GM19328 (cell line): ENCODE measurements at regions not wholly inside any gene's neighbourhood (a gene's known extent, or its start where the extent isn't known, plus 50 kb on each side); places are given as distances from the start of the nearest gene placed in this dataset.
"Not testable (repeated sequence)": the region's sequence is repeated elsewhere in the genome, so short reads cannot be mapped to it uniquely, and the experiment has no call there.

ENCODE experiments used
- ATAC-seq: cut with Tn5 transposase; IDR thresholded peaks from one replicate; pipeline ENCODE4 v1.9.1; 2021; ENCODE audit warnings: mild to moderate bottlenecking, moderate library complexity; ENCODE audit not compliant: unreplicated experiment

DNA sequence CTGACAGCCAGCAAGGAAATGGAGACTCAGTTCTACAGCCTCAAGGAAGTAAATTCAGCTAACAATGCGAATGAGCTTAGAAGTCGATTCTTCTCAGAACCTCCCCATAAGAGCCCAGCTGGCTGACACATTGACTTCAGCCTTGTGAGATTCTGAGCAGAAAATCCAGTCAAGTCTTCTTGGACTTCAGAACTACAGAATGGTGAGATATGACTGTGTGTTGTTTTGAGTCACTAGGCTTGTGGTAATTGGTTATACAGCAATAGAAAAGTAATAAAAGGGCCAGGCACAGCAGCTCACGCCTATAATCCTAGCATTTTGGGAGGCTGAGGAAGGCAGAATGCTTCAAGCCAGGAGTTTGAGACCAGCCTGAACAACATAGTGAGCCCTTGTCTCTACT lies 161.8 kb upstream of the IVNS1ABP start:
- no peak for ATAC-seq

DNA sequence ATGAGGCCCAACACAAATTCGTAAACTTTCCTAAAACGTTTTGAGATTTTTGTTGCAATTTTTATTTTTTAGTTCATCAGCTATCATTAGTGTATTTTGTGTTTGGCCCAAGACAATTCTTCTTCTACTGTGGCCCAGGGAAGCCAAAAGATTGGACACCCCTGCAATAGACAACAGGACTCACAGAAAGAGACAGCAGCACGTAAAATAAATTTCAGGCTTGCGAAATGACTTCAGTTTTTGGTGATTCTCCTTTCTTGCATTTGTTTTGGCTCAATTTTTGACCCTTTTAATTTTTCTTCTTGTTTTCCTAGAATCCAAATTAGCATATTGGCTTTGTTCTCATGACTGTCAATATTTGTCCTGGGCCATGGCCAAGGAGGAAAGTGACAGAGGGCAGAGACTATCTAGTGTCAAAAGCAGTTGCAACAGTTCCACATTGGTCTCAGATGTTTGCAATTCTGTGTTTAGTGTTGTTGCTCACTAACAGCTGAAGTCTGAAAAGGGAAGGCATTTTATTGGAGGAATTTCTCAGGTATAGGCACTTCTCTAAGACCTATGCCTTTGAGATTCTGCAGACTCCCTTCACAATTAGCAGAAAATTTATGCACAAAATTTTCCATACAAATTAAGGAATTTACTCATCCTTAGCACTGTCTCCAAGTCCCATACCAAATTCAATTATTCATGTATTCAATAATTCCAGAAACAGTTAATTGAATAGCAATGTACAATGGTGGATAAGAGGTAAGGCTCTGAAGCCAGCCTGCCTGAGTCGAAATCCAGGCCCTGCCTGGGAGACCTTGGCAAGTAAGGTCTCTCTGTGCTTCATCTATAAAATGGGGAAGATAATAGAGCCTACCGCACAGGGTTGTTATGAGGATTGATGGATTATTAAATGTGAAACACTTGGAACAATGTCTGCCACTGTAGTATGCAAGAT lies 160.9 kb upstream of the IVNS1ABP start:
- no peak for ATAC-seq

DNA sequence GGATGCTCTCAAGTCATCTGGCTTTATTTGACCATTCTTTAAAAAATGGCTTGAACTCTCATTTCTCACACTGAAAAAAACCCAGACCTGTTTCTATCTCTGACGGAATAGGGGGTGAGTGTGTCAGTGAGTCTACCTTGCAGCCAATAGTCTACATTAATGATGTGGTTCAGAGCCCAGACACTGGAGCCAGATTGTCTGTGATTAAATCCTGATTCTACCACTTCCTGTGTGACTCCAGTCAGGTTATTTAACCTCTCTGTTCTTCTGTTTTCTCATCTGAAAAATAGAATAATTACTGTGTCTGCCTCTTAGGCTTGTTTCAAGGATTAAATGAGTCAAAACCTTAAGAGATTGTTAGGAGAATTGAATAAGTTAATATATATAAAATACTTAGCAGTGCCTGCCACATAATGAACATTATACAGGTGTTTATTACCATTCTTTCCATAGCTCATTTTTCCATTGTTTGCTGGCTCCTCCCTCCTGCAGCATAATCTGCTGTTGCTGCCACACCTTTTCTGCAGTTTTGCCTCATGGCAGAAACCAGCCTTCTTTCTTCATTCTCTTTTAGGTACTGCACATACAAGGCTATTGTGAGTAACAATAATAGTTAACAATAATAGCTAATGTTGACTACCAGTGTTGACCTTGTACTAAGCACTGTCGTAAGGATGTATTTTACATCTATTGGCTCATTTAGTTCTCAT lies 157.6 kb upstream of the IVNS1ABP start:
- ATAC-seq = no peak

DNA sequence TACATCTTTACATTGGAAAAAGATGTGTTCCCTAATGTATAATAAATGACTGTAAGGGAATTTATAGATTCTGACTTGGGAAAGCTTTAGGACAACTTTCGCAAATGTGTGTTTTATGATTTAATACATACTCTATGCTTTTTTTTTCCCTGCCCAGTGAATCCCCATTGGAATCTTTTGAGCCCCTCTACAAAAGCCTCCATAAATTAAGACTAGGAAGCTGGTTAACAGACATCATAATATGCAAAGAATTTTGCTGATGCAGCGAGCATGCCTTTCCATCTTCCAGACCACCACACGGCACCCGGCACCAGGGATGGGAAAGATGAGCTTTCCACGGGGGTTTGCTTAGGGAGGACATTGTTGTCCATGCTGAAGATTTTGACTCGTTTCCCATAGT lies 156.1 kb upstream of the IVNS1ABP start:
- ATAC-seq = no peak

DNA sequence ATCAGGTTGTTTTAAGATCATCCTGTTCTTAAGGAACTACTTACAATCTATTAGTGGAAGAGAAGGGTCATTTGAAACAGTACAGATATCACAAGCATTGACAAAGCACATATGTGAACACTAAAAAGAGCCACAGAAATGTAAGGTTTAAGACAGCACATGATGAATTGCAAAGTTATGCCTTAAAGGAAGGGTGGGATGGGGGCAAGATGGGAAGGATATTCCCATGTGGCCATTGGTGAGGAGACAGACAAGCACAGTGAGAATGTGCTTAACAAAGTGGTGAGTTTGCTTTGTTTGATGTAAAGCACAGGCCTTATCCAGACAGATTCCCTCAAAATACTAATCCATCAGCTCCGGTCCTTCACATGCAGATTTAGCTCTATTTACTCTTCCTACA lies 151.6 kb upstream of the IVNS1ABP start:
- no peak for ATAC-seq

DNA sequence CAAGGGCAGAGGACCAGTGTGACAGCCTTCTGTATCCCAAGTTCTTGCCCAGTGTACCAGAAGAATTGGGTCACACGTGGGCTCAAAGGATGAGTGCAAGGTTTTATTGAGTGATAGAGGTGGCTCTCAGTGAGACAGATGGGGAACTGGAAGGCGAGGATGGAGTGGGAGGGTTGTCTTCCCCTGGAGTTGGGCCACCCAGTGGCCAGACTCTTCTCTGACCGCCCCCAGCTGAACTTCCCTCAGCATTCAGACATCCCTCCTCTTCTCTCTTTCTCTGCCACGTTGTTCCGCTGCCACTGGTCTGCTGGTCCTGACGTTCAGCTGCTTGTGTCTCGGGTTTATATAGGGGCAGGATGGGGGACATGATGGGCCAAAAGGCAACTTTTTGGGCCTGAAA lies 150.1 kb upstream of the IVNS1ABP start:
- no peak for ATAC-seq

DNA sequence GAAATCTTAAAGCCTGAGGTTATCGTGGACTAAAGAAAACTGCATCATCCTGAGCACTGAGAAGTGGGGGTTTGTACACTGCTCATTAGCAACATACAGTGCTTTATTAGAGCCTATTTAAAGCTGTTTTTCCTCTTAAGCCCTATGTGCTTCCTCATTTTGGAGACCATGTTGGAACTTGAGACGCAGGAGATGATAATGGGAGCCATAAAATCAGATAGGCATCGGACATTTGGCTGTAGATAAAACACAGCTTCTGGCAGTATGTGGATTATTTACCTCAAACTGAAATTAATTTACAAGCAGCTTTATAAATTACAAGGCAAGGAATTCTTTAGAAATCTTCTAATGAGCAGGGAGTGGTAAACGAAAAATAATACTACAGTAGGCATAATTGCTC lies 147.7 kb upstream of the IVNS1ABP start:
- ATAC-seq = no peak

DNA sequence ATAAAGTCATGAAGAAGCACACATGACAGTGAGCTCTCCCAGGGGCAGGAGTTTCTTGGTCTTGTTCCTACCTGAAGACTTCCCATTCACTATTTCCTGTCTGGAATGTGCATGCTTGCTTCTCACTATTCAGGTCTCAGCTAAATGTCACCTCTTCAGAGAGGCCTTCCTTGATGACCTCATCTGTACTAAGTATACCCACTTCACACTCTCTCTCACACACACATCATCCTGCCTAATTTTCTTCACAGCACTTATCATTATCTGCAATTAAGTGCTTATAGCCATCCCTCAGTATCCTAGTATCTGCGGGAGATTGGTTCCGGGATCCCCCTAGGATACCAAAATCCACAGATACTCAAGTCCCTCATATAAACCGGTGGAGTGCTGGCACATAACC lies 146.4 kb upstream of the IVNS1ABP start:
- ATAC-seq = no peak

DNA sequence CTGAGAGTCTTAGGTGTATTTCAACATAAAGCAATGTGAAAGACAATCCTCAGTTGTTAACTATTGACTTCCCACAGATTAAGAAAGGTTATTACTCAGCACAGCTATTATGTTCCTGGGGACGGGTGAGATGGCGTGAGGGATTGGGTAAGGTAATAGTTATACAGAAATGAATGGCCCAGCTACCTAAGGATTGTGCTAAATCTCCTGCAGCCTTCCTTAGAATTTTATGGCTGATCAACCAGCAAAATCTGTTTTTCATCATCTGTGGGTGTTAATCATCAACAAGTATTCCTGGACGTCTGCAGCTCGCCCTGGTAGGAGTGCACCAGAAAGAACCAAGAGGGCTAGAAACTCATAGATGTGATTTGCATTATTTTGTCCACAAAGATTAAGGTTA lies 146.0 kb upstream of the IVNS1ABP start:
- no peak for ATAC-seq

DNA sequence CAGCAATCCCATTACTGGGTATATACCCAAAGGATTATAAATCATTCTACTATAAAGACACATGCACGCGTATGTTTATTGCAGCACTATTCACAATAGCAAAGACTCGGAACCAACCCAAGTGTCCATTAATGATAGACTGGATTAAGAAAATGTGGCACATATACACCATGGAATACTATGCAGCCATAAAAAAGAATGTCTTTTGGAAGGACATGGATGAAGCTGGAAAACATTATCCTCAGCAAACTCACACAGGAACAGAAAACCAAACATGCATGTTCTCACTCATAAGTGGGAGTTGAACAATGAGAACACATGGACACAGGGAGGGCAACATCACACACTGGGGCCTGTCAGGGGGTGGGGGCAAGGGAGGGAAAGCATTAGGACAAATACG lies 143.7 kb upstream of the IVNS1ABP start:
- not testable (repeated sequence) for ATAC-seq

DNA sequence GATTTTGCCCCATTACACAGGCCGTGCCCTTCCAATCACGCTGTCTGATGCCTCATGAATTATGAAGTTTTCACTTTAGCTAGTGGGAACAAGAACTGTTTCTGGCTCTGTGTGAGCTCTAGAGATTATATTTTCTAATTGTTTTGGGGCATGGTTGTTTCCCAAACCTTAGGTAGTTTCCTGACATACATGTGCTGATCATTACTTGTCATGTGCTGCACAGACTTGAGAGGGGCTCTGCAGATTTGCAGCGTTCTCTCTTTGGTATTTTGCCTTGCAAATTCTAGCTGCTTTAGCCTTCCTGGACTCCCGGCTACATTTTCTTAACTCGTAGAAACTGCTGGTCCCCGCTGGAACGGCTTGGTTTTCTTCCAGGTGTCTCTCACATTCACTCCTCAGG lies 142.1 kb upstream of the IVNS1ABP start:
- no peak for ATAC-seq

DNA sequence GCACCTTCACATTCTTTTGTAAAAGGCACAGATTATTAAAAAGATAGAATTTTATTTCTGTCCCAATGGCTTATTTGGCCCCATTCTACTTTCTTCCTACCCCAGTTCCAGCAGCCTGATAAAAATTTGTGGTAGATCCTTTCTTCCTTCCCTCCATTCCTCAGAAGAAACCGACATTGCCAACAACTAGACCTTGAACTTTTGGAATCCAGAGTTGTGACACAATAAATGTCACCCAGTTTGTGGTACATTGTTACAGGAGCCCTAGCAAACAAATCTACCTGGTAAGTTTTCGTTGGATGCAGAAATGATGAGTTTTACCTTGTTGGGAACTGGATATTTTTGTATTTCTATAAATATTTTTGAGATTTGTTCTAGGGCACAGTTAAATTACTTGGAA lies 141.6 kb upstream of the IVNS1ABP start:
- no peak for ATAC-seq

DNA sequence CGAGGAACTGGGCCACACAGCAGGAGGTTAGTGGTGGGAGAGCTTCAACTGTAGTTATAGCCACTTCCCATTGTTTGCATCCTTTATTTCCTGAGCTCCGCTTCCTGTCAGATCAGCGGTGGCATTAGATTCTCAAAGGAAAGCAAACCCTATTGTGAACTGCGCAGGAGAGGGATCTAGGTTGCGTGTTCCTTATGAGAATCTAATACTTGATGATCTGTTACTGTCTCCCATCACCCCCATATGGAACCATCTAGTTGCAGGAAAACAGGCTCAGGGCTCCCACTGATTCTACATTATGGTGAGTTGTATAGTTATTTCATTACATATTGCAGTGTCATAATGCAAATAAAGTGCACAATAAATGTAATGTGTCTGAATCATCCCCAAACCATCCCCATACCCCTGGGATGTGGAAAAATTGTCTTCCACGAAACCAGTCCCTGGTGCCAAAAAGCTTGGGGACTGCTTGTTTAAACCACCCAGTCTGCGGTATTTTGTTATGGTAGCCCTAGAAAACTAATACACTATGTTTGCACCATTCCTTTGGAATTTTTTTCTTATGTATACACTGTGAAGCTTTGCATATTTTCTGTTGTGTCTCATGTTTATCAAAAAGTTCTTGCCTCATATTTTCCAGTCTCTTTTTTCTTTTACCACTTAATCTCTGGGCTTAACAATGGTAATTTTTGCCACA lies 136.6 kb upstream of the IVNS1ABP start:
- ATAC-seq = no peak

DNA sequence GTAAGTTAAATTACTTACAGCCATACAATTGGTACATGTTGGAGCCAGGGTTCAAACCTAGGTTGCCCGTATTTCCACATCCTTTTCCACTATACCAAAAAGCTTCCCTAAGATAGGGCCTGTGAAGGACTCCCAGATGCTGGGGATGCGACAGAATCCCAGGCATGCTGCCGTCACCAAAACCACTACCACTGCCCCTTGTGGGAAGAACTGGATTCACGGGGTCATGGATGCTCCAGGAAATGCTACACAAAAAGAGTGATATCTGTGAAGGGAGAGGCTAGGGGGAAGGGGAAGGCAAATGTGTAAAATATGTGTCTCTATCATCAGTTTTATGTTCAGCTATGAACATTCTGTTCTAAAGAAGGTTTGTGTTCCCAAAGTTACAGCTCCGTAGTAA lies 133.9 kb upstream of the IVNS1ABP start:
- ATAC-seq = no peak

DNA sequence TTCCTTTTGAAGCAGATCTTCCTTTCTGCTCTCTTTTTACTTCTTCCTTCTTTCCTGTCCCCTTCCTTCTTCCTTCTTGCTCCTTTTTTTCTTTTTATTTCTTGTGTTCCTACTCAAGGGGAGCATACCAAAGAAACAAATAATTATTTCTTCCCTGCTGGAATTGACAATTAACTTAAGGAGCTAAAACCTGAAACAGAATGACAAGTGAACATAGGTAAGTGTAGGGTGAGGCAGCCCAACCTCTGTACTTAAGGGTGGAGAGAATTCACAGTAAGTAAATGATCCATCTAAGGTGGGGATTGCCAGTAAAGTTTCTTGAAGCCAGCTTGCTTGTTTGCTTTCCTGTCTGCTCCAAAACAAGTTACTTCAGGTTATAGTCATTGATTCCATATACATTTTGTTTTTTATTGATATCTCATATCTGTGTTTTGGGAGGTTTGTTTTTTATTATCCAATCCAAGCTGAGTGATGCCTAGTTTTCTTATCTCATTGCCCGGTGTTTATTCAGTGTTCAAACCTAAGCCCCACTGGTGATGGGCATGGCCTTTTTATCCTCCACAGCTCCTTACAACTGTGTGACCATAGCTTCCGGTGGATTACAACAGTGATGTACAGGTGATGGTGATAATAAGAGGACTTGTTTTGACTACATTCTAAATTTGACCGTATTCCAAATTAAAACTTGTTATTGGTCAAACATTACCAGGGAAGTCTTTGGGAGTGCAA lies 133.2 kb upstream of the IVNS1ABP start:
- no peak for ATAC-seq

DNA sequence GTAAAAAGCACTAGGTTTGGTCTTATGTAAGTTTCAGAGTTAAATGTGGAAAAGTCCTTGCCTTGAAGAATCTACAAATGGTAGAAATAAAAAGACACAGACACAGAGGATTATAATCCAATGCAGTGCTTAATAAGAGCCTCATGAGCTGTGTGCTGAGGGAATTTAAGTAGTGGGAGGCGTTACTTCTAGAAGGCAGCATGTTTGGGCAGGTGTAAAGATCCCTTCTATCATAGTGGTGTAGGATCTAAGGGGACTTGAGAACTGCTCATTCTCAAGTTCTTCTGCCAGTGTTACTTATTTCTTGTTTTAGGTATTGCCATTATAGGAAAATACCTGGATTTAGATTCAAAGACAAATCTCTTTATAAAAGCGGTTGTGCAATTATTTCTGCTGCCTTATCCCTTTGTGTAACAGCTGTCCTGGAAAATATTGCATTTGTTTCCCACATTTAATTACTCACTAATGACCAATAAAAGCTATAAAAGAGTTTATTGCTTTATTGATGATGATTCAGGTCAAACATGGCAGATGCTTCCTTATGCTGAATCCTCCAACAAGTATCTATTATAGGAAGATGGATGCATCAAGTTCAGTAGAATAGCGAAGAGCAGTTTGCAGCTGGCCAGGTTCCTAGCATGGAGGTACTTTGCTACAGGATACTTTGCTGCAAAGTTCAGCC lies 132.5 kb upstream of the IVNS1ABP start:
- no peak for ATAC-seq

DNA sequence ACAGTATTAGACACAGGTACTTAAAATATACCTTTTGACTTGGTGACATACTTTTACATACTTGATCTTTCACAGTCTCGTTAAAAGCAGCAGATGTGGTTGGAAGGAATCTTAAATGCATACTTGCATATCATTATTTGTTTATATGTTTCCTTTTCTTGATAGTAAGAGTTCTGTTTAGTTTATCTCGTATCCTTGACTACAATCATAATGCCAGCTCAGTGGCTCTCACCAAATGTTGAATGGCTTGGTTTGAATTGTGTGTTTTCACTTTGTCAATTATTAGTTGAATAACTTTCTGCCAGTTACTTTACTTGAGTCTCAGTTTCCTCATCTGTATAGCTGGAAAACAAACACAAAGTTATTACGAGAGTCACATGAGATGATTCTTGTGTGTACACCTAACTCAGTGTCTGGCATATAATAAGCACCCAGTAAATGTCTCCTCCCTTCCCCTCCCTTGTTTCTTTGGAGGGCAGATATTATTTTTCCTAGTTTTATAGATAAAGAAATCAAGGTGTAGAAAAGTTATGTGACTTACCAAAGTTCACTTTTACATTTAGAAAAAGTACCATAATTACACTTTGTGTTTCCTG lies 131.6 kb upstream of the IVNS1ABP start:
- no peak for ATAC-seq

DNA sequence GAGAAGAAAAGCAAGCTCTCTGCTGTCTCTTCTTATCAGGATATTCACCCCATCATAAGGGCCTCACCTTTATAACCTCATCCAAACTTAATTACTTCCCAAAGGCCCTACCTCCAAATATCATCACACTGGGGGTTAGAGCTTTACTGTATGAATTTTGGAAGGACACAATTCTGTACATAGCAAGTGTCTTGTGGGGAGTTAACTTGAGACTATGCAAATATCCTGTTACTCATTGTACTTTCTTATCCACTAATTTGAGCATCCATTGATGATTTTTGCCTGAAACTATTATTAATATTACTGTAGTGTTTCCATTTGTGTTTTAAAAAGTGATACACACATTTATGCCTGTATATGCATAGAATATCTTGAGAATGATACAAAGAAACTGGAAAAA lies 129.1 kb upstream of the IVNS1ABP start:
- ATAC-seq = no peak

DNA sequence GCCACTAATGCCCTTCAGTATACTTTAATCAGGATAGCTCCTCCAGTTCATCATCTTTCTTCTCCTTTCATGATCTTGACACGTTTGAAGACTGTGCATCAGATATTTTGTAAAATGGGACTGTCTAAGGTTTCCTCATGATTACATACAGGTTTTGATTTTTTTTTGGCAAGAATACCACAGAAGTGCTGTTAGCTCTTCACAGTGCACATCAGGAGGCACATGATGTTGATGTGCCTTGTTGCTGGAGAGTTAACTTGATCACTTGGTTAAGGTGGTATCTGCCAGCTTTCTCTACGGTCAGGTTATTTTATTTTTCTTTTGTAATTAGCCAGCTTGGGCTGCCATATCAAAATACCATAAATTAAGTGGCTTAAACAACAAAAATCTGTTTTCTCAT lies 128.6 kb upstream of the IVNS1ABP start:
- ATAC-seq = no peak

DNA sequence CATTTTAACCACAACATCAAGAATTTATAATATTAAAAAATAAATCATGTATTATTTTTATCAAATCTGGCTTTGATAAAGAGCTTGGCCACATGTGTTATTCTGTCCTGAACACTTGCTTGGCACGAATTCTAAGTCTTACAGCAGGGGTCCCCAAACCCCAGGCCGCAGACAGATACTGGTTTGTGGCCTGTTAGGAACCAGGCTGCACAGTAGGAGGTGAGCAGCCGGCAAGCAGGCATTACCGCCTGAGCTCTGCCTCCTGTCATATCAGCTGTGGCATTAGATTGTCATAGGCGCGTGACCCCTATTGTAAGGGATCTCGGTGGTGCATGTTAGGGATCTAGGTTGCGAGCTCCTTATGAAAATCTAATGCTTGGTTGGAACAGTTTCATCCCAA lies 127.6 kb upstream of the IVNS1ABP start:
- no peak for ATAC-seq
